Suprapubic skin (tissue), 3 donors: ENCODE measurements at regions not wholly inside any gene's neighbourhood (a gene's known extent, or its start where the extent isn't known, plus 50 kb on each side); places are given as distances from the start of the nearest gene placed in this dataset.

Source experiments
- CTCF ChIP-seq, 2 donors: fragments of 200-600 bp in 1 of 2; fragments of 450-650 bp in 1 of 2; sonication (generic) in 1 of 2; IDR thresholded peaks; one replicate each; pipeline ENCODE4 v1.5.1; 2016 to 2019; ENCODE audit warnings: antibody characterized with exemption in 2 of 2, mild to moderate bottlenecking in 1 of 2, moderate library complexity in 1 of 2
- POLR2A ChIP-seq, 2 donors: fragments of 450-650 bp; IDR thresholded peaks; one replicate each; pipeline ENCODE4 v1.6.1; 2017; ENCODE audit warnings: antibody characterized with exemption in 2 of 2, mild to moderate bottlenecking in 2 of 2, moderate library complexity in 2 of 2

DNA sequence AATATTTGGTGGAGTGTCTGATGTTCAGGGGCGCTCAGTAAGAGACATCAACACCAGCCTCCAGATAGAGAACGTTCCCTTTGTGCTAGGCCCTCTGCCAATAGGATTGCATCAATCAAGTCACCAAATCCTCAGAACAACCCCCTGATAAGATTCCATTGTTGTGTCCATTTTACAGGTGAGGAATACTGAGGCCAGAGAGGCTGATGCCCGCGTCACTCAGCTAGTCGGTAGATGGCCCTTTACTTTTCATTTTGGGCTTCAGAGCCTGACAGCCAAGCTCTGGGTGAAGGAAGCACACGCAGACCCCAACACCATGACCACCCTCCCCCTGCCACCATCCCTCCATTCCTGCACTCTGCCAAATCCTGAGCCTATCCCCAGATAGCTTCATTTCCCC lies 406.2 kb downstream of the PTPRU start:
- no peak for TF ChIP-seq POLR2A (IDR thresholded peaks at IDR 0.05)
- TF ChIP-seq CTCF (IDR thresholded peaks at IDR 0.05) = no peak
